HCT116 (cell line): ENCODE measurements at regions not wholly inside any gene's neighbourhood (a gene's known extent, or its start where the extent isn't known, plus 50 kb on each side); places are given as distances from the start of the nearest gene placed in this dataset.

Experiments used
- ATAC-seq: fragments of 200-7000 bp; cut with Tn5 transposase; 2 replicates; pipeline ENCODE4 v1.9.1; 2020; ENCODE audit warnings: mild to moderate bottlenecking, moderate library complexity
- BruUV-seq: library from RNA; stranded (reverse); fragments of 400-500 nt; replicated peaks from 2 replicates; lab custom pipeline; 2021; lab: Mats Ljungman, UMichigan
- CTCF ChIA-PET: fragments of 300-600 bp; sonication (Branson Sonifier 250); formaldehyde crosslinking; loops from one replicate; lab custom pipeline; 2021; ENCODE audit warnings: antibody characterized with exemption; lab: Charles Lee
- POLR2A ChIA-PET: fragments of 300-600, 350-600 bp; sonication (Branson Sonifier 250); formaldehyde crosslinking; loops from one replicate; lab custom pipeline; 2021; ENCODE audit warnings: antibody characterized with exemption; lab: Charles Lee
- RAD21 ChIA-PET, 2 experiments: fragments of 300-600 bp; sonication (Branson Sonifier 250); formaldehyde crosslinking; loops; one replicate each; lab custom pipeline; 2023; ENCODE audit warnings: low total read pairs in 2 of 2; ENCODE audit not compliant: uncharacterized antibody in 2 of 2, unreplicated experiment in 2 of 2, low non-redundant PET in 1 of 2; lab: Charles Lee
- DNase-seq: peaks from one replicate; pipeline ENCODE4 v3.0.0-alpha.2; 2010; ENCODE audit warnings: low read depth, low spot score
- H2AFZ ChIP-seq: fragments of 200-600 bp; shearing (Covaris generic), sonication (generic); 2 replicates; pipeline ENCODE4 v1.6.1; 2017; ENCODE audit warnings: low read depth, mixed run types, mixed read lengths, antibody characterized with exemption, low read length; ENCODE audit not compliant: poor library complexity, severe bottlenecking
- H3K27ac ChIP-seq: 2 replicates; pipeline ENCODE4 v1.5.1; 2012; ENCODE audit warnings: low read depth, low read length
- H3K27me3 ChIP-seq: fragments of 200-600 bp; sonication (generic); 2 replicates; pipeline ENCODE4 v1.6.1; 2016; ENCODE audit warnings: mixed run types, low read length, mixed read lengths; ENCODE audit not compliant: insufficient read depth
- H3K36me3 ChIP-seq, 2 experiments: fragments of 200-500 bp in 1 of 2; fragments of 200-600 bp in 1 of 2; sonication (Bioruptor generic) in 1 of 2; sonication (generic) in 1 of 2; 2 replicates each; pipeline versions ENCODE4 v1.5.1 to v1.6.1; 2014 to 2016; ENCODE audit warnings: low read length in 2 of 2, inconsistent platforms in 1 of 2, mixed read lengths in 1 of 2, mixed run types in 1 of 2; ENCODE audit not compliant: insufficient read depth in 2 of 2, control insufficient read depth in 1 of 2
- H3K4me1 ChIP-seq, 2 experiments: fragments of 200-600 bp in 1 of 2; sonication (generic) in 1 of 2; 2 replicates each; pipeline versions ENCODE4 v1.5.1 to v1.6.1; 2012 to 2017; ENCODE audit warnings: low read length in 2 of 2, inconsistent platforms in 1 of 2, mild to moderate bottlenecking in 1 of 2, mixed read lengths in 1 of 2, mixed run types in 1 of 2, moderate library complexity in 1 of 2; ENCODE audit not compliant: insufficient read depth in 2 of 2, control insufficient read depth in 1 of 2
- H3K4me2 ChIP-seq: fragments of 200-600 bp; sonication (generic); 2 replicates; pipeline ENCODE4 v1.6.1; 2017; ENCODE audit warnings: mixed run types, low read length, mixed read lengths
- H3K4me3 ChIP-seq, 2 experiments: fragments of 200-600 bp in 1 of 2; sonication (generic) in 1 of 2; replicated peaks in 1 of 2; 2 replicates each; pipeline ENCODE4 v1.5.1; 2011 to 2016; ENCODE audit warnings: low read length in 2 of 2, control low read depth in 1 of 2, low read depth in 1 of 2, mild to moderate bottlenecking in 1 of 2, mixed read lengths in 1 of 2, mixed run types in 1 of 2
- H3K79me2 ChIP-seq: fragments of 200-600 bp; sonication (generic); 2 replicates; pipeline ENCODE4 v1.6.1; 2017; ENCODE audit warnings: mild to moderate bottlenecking, mixed run types, low read length, moderate library complexity, mixed read lengths; ENCODE audit not compliant: insufficient read depth
- H3K9ac ChIP-seq: fragments of 200-600 bp; sonication (generic); 2 replicates; pipeline ENCODE4 v1.6.1; 2016; ENCODE audit warnings: low read length, mixed read lengths
- H3K9me2 ChIP-seq: fragments of 200-600 bp; sonication (generic), shearing (Covaris generic); 2 replicates; pipeline ENCODE4 v1.6.1; 2017; ENCODE audit warnings: mixed run types, mild to moderate bottlenecking, moderate library complexity; ENCODE audit not compliant: insufficient read depth
- H3K9me3 ChIP-seq, 2 experiments: fragments of 200-500 bp in 1 of 2; fragments of 200-600 bp in 1 of 2; sonication (Bioruptor generic) in 1 of 2; sonication (generic) in 1 of 2; 2 replicates each; pipeline ENCODE4 v1.6.1; 2014 to 2017; ENCODE audit warnings: low read length in 2 of 2, mixed read lengths in 2 of 2, inconsistent platforms in 1 of 2, low read depth in 1 of 2, mild to moderate bottlenecking in 1 of 2, mixed run types in 1 of 2, moderate library complexity in 1 of 2; ENCODE audit not compliant: control insufficient read depth in 1 of 2, insufficient read depth in 1 of 2
- H4K20me1 ChIP-seq: fragments of 200-600 bp; sonication (generic), shearing (Covaris generic); 2 replicates; pipeline ENCODE4 v1.6.1; 2017; ENCODE audit warnings: mixed run types, mild to moderate bottlenecking, moderate library complexity; ENCODE audit not compliant: insufficient read depth
- CTCF ChIP-seq, 3 experiments: fragments of 200-600 bp in 1 of 3; sonication (generic) in 1 of 3; IDR thresholded peaks in 2 of 3; conservative IDR thresholded peaks in 1 of 3; 2 replicates each; pipeline ENCODE4 v1.5.1; 2012 to 2017; ENCODE audit warnings: low read depth in 2 of 3, low read length in 2 of 3, antibody characterized with exemption in 1 of 3, borderline replicate concordance in 1 of 3, control low read depth in 1 of 3, mild to moderate bottlenecking in 1 of 3, mixed read lengths in 1 of 3, mixed run types in 1 of 3, moderate library complexity in 1 of 3; ENCODE audit not compliant: insufficient read depth in 1 of 3
- ELF1 ChIP-seq: IDR thresholded peaks from 2 replicates; pipeline ENCODE4 v1.6.1; 2012; ENCODE audit warnings: low read depth, borderline replicate concordance
- RAD21 ChIP-seq: IDR thresholded peaks from 2 replicates; pipeline ENCODE4 v1.6.1; 2012; ENCODE audit warnings: low read depth, mild to moderate bottlenecking
- YY1 ChIP-seq: IDR thresholded peaks from 2 replicates; pipeline ENCODE4 v1.6.1; 2011; ENCODE audit warnings: low read length, low read depth, moderate library complexity, mild to moderate bottlenecking; ENCODE audit not compliant: insufficient replicate concordance; ENCODE audit errors: extremely low read depth
- ZBTB33 ChIP-seq: IDR thresholded peaks from 2 replicates; pipeline ENCODE4 v1.6.1; 2011; ENCODE audit warnings: mild to moderate bottlenecking, low read length, moderate library complexity; ENCODE audit not compliant: insufficient replicate concordance; ENCODE audit errors: extremely low read depth
- ZFX ChIP-seq: fragments of 450-650 bp; IDR thresholded peaks from 2 replicates; pipeline ENCODE4 v1.6.1; 2017
- ZNF274 ChIP-seq: fragments of 200-500 bp; sonication (Bioruptor generic); IDR thresholded peaks from 2 replicates; pipeline ENCODE4 v1.6.1; 2014; ENCODE audit warnings: mild to moderate bottlenecking, low read depth, low read length, inconsistent platforms
- intact Hi-C: fragments of 100-400 bp; cut with micrococcal nuclease; formaldehyde crosslinking; loops from 2 replicates; pipeline ENCODE4 v1.10.0; 2022

GRCh38 chr5:167575330-167575729 is 716.1 kb upstream of the WWC1 start:
- BruUV-seq, result no TSS peak
- Histone ChIP-seq H4K20me1 (no peaks in the 10 kb centered on the region), H2AFZ (no peak overlapping the region), H3K4me2 (no peak overlapping the region), H3K4me3 (no peak overlapping the region), H3K79me2 (no peaks in the 10 kb centered on the region), H3K9me2 (no peaks in the 10 kb centered on the region), H3K27me3 (peaks cover 60% of the 10 kb centered on the region), H3K9ac (no peak overlapping the region), H3K27ac (no peak overlapping the region), H3K36me3 (no peaks in the 10 kb centered on the region), H3K9me3 (no peaks in the 10 kb centered on the region), H3K4me1 (no peaks in the 10 kb centered on the region)
- TF ChIP-seq ZNF274 (no peak), ZBTB33 (no peak), YY1 (no peak), ZFX (no peak)
- ATAC-seq, result no peak
- ChIA-PET CTCF (no interaction called here), POLR2A (no interaction called here), RAD21 (no interaction called here)
- no peak for DNase-seq
- intact Hi-C loops, result no loop called here

GRCh38 chr5:167576126-167576525 is 715.3 kb upstream of the WWC1 start:
- POLR2A ChIA-PET, result no interaction called here
- BruUV-seq, result no TSS peak
- no peaks in the 10 kb centered on the region for H3K9me2 ChIP-seq
- no peak overlapping the region for H3K9ac ChIP-seq
- no peaks in the 10 kb centered on the region for H3K9me3 ChIP-seq
- RAD21 ChIA-PET, result no interaction called here
- H3K4me2 ChIP-seq, result no peak overlapping the region
- TF ChIP-seq ELF1, result no peak
- peak in 1 of 3 experiments; percentile 19; a peak in 1 of 6 replicates for TF ChIP-seq CTCF (IDR thresholded peaks at IDR 0.05 in 2 of 3, conservative IDR thresholded peaks at IDR 0.05 in 1 of 3; ENCODE audit: borderline replicate concordance in 1 of 3, insufficient read depth in 1 of 3, low read depth in 2 of 3, low read length in 2 of 3)
- TF ChIP-seq RAD21, result 0 out of 2 replicates have a peak, but pooled peaks have one; percentile 9
- no peak for TF ChIP-seq YY1
- H3K4me1 ChIP-seq, result no peaks in the 10 kb centered on the region
- H3K4me3 ChIP-seq, result no peak overlapping the region
- H4K20me1 ChIP-seq, result no peaks in the 10 kb centered on the region
- intact Hi-C loops, result no loop called here
- H3K36me3 ChIP-seq, result no peaks in the 10 kb centered on the region
- H3K79me2 ChIP-seq, result no peaks in the 10 kb centered on the region
- DNase-seq (no peak), ATAC-seq (no peak)
- CTCF ChIA-PET, result no interaction called here
- no peak overlapping the region for H3K27ac ChIP-seq
- no peak overlapping the region for H2AFZ ChIP-seq
- H3K27me3 ChIP-seq, result peaks cover 61% of the 10 kb centered on the region
